ENCODE measurements at regions not wholly inside any gene's neighbourhood (a gene's known extent, or its start where the extent isn't known, plus 50 kb on each side); places are given as distances from the start of the nearest gene placed in this dataset.

DNA sequence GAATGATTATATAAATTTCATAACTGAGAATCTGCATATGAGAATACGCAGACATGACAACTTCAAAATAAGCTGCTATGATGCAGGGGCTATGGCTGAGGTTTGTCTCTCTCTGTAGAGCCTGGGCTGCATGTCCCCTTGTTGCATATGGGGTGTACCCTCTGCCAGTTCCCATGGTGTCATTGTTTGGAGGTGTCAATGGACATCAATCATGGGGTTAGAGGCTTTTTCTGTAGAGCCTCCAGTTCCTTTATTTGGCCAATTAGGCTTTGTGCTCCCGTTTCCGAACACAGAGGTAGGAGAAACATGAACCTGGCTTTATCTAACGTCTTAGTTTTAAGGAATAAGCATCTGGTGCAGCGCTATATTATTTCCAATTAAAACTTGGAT, 77.3 kb upstream of the RARB start:
- no peak overlapping the region for H3K27ac ChIP-seq
- no peak for TF ChIP-seq GATA3 (IDR thresholded peaks at IDR 0.05; ENCODE audit: borderline replicate concordance)
- TF ChIP-seq RAD21 (conservative IDR thresholded peaks at IDR 0.05 in 1 of 2, IDR thresholded peaks at IDR 0.05 in 1 of 2) = no peak
- CTCF ChIA-PET = no interaction called here
- H3K9me3 ChIP-seq = no peaks in the 10 kb centered on the region
- POLR2A ChIA-PET = no interaction called here
- H3K4me1 ChIP-seq = no peaks in the 10 kb centered on the region
- 80% methylated on average over 5 of the region's 5 CpGs for WGBS (ENCODE audit: missing lambda C conversion rate)
- no peak for ATAC-seq
- no peak overlapping the region for H3K4me3 ChIP-seq
- no peak overlapping the region for H3K4me2 ChIP-seq
- FAIRE-seq = no peak
- no peak for DNase-seq (ENCODE audit: low read depth in 1 of 2, low spot score in 1 of 2)

DNA sequence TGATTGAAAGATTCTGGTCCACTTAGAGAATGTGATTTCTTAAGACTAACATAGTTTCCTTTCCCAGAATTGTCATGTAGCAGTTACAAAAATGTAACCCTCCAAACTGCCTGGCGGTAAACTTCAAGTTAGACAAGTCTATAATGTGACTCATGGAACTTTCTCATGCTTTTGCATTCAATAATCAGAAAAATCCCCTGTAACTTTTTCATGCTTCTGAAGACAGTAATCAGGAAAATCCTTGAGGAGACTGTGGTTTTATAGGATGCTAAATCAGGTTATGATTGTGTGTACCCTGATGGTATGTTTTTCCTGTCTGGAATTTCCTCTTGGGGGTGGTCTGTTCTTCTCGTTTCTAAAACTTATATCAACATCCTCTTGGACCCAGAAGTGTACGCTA, 74.0 kb upstream of the RARB start:
- Histone ChIP-seq H3K4me1 (no peaks in the 10 kb centered on the region), H3K4me3 (no peak overlapping the region), H3K9me3 (no peaks in the 10 kb centered on the region), H3K4me2 (no peak overlapping the region), H3K27ac (no peak overlapping the region)
- ChIA-PET CTCF (interaction anchor here (0.6 kb wide), 1 partner anchor 11 kb away, joined by 4 read pairs; no protein-coding TSS in a partner anchor), POLR2A (no interaction called here)
- TF ChIP-seq HOXB5 (CRISPR knock-in tag; IDR thresholded peaks at IDR 0.05) = no peak
- no peak for TF ChIP-seq ESRRA (IDR thresholded peaks at IDR 0.05; ENCODE audit: borderline replicate concordance, low read length)
- no peak for TF ChIP-seq FOSB (CRISPR knock-in tag; IDR thresholded peaks at IDR 0.05)
- TF ChIP-seq CBX8 (IDR thresholded peaks at IDR 0.05) = no peak
- FAIRE-seq (no peak), ATAC-seq (no peak), DNase-seq (ENCODE audit: low read depth in 1 of 2, low spot score in 1 of 2) (no peak)
- 68% methylated on average over 3 of the region's 3 CpGs for WGBS (ENCODE audit: missing lambda C conversion rate)

DNA sequence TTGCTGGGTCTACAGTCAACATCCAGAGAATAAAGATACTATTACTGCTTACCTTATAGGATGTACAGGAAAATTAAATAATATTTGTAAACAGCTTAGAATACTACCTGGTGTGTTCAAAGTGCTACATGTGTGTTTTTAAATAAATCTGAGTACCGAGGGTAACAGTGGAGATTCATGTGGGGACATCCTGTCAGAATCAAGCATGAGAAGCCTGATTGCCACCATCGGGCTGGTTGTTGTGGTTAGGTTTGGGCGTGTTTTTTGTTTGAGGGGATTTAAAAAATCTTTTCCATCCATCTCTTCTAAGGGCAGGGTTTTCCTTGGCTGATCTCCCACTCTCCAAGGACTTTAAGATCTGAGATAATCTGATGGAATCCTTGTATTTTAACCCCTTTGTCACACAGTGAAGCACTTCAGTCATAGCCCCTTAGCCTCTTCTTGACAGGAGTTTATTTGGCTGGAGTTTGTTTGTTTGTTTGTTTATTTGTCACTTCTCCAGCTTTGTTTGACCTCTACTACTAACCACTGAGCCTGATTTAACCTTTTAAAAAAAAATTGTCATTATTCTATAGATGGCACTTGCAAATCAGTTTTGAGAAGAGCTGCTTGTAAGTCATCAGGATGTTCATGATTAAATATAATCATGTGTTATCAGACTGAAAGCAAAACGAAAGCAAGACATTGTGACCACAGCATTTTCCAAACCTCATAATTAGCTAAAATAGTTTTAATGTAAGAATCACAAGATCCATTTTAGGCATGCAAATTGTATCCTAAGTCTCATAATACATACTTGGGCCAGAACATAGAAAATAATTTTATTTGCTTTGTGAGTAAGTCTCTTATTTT, 72.8 kb upstream of the RARB start:
- ATAC-seq = no peak
- ChIA-PET POLR2A (no interaction called here), CTCF (no interaction called here)
- TF ChIP-seq, protein P1, sequence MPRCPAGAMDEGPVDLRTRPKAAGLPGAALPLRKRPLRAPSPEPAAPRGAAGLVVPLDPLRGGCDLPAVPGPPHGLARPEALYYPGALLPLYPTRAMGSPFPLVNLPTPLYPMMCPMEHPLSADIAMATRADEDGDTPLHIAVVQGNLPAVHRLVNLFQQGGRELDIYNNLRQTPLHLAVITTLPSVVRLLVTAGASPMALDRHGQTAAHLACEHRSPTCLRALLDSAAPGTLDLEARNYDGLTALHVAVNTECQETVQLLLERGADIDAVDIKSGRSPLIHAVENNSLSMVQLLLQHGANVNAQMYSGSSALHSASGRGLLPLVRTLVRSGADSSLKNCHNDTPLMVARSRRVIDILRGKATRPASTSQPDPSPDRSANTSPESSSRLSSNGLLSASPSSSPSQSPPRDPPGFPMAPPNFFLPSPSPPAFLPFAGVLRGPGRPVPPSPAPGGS (IDR thresholded peaks at IDR 0.05) = no peak
- TF ChIP-seq SMC3 (IDR thresholded peaks at IDR 0.05) (no peak), HOXB5 (CRISPR knock-in tag; IDR thresholded peaks at IDR 0.05) (no peak), EP300 (IDR thresholded peaks at IDR 0.05) (no peak), RNF2 (IDR thresholded peaks at IDR 0.05; ENCODE audit: borderline replicate concordance, low read depth) (no peak), HEYL (CRISPR knock-in tag; IDR thresholded peaks at IDR 0.05) (no peak), NPAS2 (CRISPR knock-in tag; IDR thresholded peaks at IDR 0.05; ENCODE audit: borderline replicate concordance) (no peak), HOXB13 (CRISPR knock-in tag; IDR thresholded peaks at IDR 0.05; ENCODE audit: low read depth) (no peak), CHD2 (IDR thresholded peaks at IDR 0.05; ENCODE audit: low read length, partially characterized antibody) (no peak), CHD4 (IDR thresholded peaks at IDR 0.05; ENCODE audit: borderline replicate concordance) (no peak), MAZ (IDR thresholded peaks at IDR 0.05; ENCODE audit: borderline replicate concordance, low read depth, low read length) (no peak), EHMT2 (IDR thresholded peaks at IDR 0.05; ENCODE audit: low read depth) (no peak), NFE2L2 (conservative IDR thresholded peaks at IDR 0.05; ENCODE audit: low read length) (no peak)
- TF ChIP-seq, protein P2, sequence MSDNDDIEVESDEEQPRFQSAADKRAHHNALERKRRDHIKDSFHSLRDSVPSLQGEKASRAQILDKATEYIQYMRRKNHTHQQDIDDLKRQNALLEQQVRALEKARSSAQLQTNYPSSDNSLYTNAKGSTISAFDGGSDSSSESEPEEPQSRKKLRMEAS (IDR thresholded peaks at IDR 0.05) = no peak
- TF ChIP-seq, protein P3, sequence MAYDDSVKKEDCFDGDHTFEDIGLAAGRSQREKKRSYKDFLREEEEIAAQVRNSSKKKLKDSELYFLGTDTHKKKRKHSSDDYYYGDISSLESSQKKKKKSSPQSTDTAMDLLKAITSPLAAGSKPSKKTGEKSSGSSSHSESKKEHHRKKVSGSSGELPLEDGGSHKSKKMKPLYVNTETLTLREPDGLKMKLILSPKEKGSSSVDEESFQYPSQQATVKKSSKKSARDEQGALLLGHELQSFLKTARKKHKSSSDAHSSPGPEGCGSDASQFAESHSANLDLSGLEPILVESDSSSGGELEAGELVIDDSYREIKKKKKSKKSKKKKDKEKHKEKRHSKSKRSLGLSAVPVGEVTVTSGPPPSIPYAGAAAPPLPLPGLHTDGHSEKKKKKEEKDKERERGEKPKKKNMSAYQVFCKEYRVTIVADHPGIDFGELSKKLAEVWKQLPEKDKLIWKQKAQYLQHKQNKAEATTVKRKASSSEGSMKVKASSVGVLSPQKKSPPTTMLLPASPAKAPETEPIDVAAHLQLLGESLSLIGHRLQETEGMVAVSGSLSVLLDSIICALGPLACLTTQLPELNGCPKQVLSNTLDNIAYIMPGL (CRISPR knock-in tag; IDR thresholded peaks at IDR 0.05; ENCODE audit: borderline replicate concordance) = no peak
- TF ChIP-seq, protein P4, sequence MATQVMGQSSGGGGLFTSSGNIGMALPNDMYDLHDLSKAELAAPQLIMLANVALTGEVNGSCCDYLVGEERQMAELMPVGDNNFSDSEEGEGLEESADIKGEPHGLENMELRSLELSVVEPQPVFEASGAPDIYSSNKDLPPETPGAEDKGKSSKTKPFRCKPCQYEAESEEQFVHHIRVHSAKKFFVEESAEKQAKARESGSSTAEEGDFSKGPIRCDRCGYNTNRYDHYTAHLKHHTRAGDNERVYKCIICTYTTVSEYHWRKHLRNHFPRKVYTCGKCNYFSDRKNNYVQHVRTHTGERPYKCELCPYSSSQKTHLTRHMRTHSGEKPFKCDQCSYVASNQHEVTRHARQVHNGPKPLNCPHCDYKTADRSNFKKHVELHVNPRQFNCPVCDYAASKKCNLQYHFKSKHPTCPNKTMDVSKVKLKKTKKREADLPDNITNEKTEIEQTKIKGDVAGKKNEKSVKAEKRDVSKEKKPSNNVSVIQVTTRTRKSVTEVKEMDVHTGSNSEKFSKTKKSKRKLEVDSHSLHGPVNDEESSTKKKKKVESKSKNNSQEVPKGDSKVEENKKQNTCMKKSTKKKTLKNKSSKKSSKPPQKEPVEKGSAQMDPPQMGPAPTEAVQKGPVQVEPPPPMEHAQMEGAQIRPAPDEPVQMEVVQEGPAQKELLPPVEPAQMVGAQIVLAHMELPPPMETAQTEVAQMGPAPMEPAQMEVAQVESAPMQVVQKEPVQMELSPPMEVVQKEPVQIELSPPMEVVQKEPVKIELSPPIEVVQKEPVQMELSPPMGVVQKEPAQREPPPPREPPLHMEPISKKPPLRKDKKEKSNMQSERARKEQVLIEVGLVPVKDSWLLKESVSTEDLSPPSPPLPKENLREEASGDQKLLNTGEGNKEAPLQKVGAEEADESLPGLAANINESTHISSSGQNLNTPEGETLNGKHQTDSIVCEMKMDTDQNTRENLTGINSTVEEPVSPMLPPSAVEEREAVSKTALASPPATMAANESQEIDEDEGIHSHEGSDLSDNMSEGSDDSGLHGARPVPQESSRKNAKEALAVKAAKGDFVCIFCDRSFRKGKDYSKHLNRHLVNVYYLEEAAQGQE (IDR thresholded peaks at IDR 0.05) = no peak
- Histone ChIP-seq H3K9me3 (no peaks in the 10 kb centered on the region), H3K27ac (no peak overlapping the region), H3K4me2 (no peak overlapping the region), H3K4me3 (no peak overlapping the region), H3K4me1 (no peaks in the 10 kb centered on the region)
- no peak for FAIRE-seq
- no peak for DNase-seq (ENCODE audit: low read depth in 1 of 2, low spot score in 1 of 2)
- 56% methylated on average over 4 of the region's 4 CpGs for WGBS (ENCODE audit: missing lambda C conversion rate)
